Activated CD4-positive, alpha-beta T cell treated with anti-CD3 and anti-CD28 coated beads for 36 hours (primary cell): ENCODE measurements at regions not wholly inside any gene's neighbourhood (a gene's known extent, or its start where the extent isn't known, plus 50 kb on each side); places are given as distances from the start of the nearest gene placed in this dataset.

Experiments
- ATAC-seq: fragments of 200-7000 bp; cut with Tn5 transposase; one replicate; pipeline ENCODE4 v1.10.0; 2021; ENCODE audit warnings: mild to moderate bottlenecking, moderate library complexity
- CTCF ChIA-PET: fragments of 350-600 bp; sonication (Branson Sonifier 250); formaldehyde crosslinking; loops from one replicate; lab custom pipeline; 2021; ENCODE audit warnings: antibody characterized with exemption; lab: Charles Lee
- POLR2A ChIA-PET: fragments of 350-600 bp; sonication (Branson Sonifier 250); formaldehyde crosslinking; loops from one replicate; lab custom pipeline; 2021; ENCODE audit warnings: antibody characterized with exemption, inconsistent platforms; lab: Charles Lee
- DNase-seq: peaks from one replicate; pipeline ENCODE4 v3.0.0-alpha.2; 2020
- H3K27ac Mint-ChIP-seq: one replicate; pipeline ENCODE4 v1.8.0; 2021; ENCODE audit warnings: mixed read lengths
- H3K27me3 Mint-ChIP-seq: one replicate; pipeline ENCODE4 v1.8.0; 2021; ENCODE audit warnings: mixed read lengths
- H3K36me3 Mint-ChIP-seq: one replicate; pipeline ENCODE4 v1.8.0; 2021; ENCODE audit warnings: low read depth, mixed read lengths
- H3K4me1 Mint-ChIP-seq: one replicate; pipeline ENCODE4 v1.8.0; 2021; ENCODE audit warnings: mixed read lengths
- H3K4me3 Mint-ChIP-seq: one replicate; pipeline ENCODE4 v1.8.0; 2021; ENCODE audit warnings: mild to moderate bottlenecking, moderate library complexity, mixed read lengths
- H3K9me3 Mint-ChIP-seq: one replicate; pipeline ENCODE4 v1.8.0; 2021; ENCODE audit warnings: low read depth, mixed read lengths
- intact Hi-C, 2 experiments: fragments of 100-400 bp; cut with DNase I in 1 of 2; cut with micrococcal nuclease in 1 of 2; formaldehyde crosslinking; loops; one replicate each; pipeline versions ENCODE4 v1.14.2 to v1.15.1; 2022 to 2024; cut with DNase I, micrococcal nuclease

- Mint-ChIP-seq H3K27me3 (peaks cover 2% of the 10 kb centered on the region), H3K4me3 (no peak overlapping the region), H3K4me1 (no peaks in the 10 kb centered on the region), H3K36me3 (no peaks in the 10 kb centered on the region), H3K9me3 (no peaks in the 10 kb centered on the region), H3K27ac (no peak overlapping the region)
- ChIA-PET CTCF (no interaction called here), POLR2A (no interaction called here)
- ATAC-seq (no peak), DNase-seq (no peak)
- intact Hi-C loops = no loop called here
Measured at GRCh38 chr13:94902722-94903407, 190.5 kb upstream of the SOX21 start.

GRCh38 chr13:94901070-94901469 is 188.7 kb upstream of the SOX21 start:
- DNase-seq = no peak
- intact Hi-C loops = no loop called here
- ChIA-PET POLR2A (interaction anchor here (0.7 kb wide), 1 partner anchor 315 kb away, joined by 3 read pairs; no protein-coding TSS in a partner anchor), CTCF (no interaction called here)
- Mint-ChIP-seq H3K9me3 (no peaks in the 10 kb centered on the region), H3K27ac (no peak overlapping the region), H3K4me1 (no peaks in the 10 kb centered on the region), H3K36me3 (no peaks in the 10 kb centered on the region), H3K27me3 (no peaks in the 10 kb centered on the region), H3K4me3 (no peak overlapping the region)
- no peak for ATAC-seq

- CTCF ChIA-PET = no interaction called here
- intact Hi-C loops = no loop called here
- ATAC-seq (no peak), DNase-seq (no peak)
- H3K9me3 Mint-ChIP-seq = no peaks in the 10 kb centered on the region
- H3K4me1 Mint-ChIP-seq = no peaks in the 10 kb centered on the region
- no peak overlapping the region for H3K4me3 Mint-ChIP-seq
- no peaks in the 10 kb centered on the region for H3K36me3 Mint-ChIP-seq
- no peaks in the 10 kb centered on the region for H3K27me3 Mint-ChIP-seq
- no peak overlapping the region for H3K27ac Mint-ChIP-seq
- POLR2A ChIA-PET = no interaction called here
Measured at GRCh38 chr13:94896719-94897317, 184.5 kb upstream of the SOX21 start.

- no peak overlapping the region for H3K27ac Mint-ChIP-seq
- ATAC-seq = no peak
- ChIA-PET POLR2A (no interaction called here), CTCF (no interaction called here)
- no peaks in the 10 kb centered on the region for H3K9me3 Mint-ChIP-seq
- no peaks in the 10 kb centered on the region for H3K27me3 Mint-ChIP-seq
- no peak overlapping the region for H3K4me3 Mint-ChIP-seq
- H3K36me3 Mint-ChIP-seq = no peaks in the 10 kb centered on the region
- no peak for DNase-seq
- intact Hi-C loops = no loop called here
- no peaks in the 10 kb centered on the region for H3K4me1 Mint-ChIP-seq
Measured at GRCh38 chr13:94896238-94896637, 183.9 kb upstream of the SOX21 start.

GRCh38 chr13:94886191-94886590 is 173.8 kb upstream of the SOX21 start:
- ATAC-seq (no peak), DNase-seq (no peak)
- Mint-ChIP-seq H3K36me3 (no peaks in the 10 kb centered on the region), H3K4me1 (no peaks in the 10 kb centered on the region), H3K9me3 (no peaks in the 10 kb centered on the region), H3K27me3 (peaks cover 3% of the 10 kb centered on the region), H3K4me3 (no peak overlapping the region), H3K27ac (no peak overlapping the region)
- intact Hi-C loops = no loop called here
- CTCF ChIA-PET = no interaction called here
- POLR2A ChIA-PET = no interaction called here

GRCh38 chr13:94880463-94880862 is 168.1 kb upstream of the SOX21 start:
- intact Hi-C loops = no loop called here
- Mint-ChIP-seq H3K4me1 (no peaks in the 10 kb centered on the region), H3K9me3 (no peaks in the 10 kb centered on the region), H3K36me3 (no peaks in the 10 kb centered on the region), H3K4me3 (no peak overlapping the region), H3K27ac (no peak overlapping the region), H3K27me3 (no peaks in the 10 kb centered on the region)
- no peak for ATAC-seq
- ChIA-PET POLR2A (no interaction called here), CTCF (no interaction called here)
- no peak for DNase-seq

GRCh38 chr13:94878602-94879165 is 166.3 kb upstream of the SOX21 start:
- H3K27ac Mint-ChIP-seq = no peak overlapping the region
- H3K27me3 Mint-ChIP-seq = no peaks in the 10 kb centered on the region
- no peaks in the 10 kb centered on the region for H3K36me3 Mint-ChIP-seq
- H3K9me3 Mint-ChIP-seq = no peaks in the 10 kb centered on the region
- CTCF ChIA-PET = no interaction called here
- POLR2A ChIA-PET = no interaction called here
- ATAC-seq (no peak), DNase-seq (no peak)
- H3K4me1 Mint-ChIP-seq = no peaks in the 10 kb centered on the region
- intact Hi-C loops = no loop called here
- no peak overlapping the region for H3K4me3 Mint-ChIP-seq

- Mint-ChIP-seq H3K36me3 (no peaks in the 10 kb centered on the region), H3K4me1 (peaks cover 12% of the 10 kb centered on the region), H3K9me3 (no peaks in the 10 kb centered on the region), H3K27ac (no peak overlapping the region), H3K4me3 (no peak overlapping the region), H3K27me3 (peaks cover 3% of the 10 kb centered on the region)
- DNase-seq = no peak
- ChIA-PET POLR2A (no interaction called here), CTCF (no interaction called here)
- intact Hi-C loops = no loop called here
- no peak for ATAC-seq
Measured at GRCh38 chr13:94864474-94864873, 152.1 kb upstream of the SOX21 start.

GRCh38 chr13:94860981-94861407 is 148.6 kb upstream of the SOX21 start:
- CTCF ChIA-PET = interaction anchor here (0.8 kb wide), 1 partner anchor 10 kb away, joined by 3 read pairs; no protein-coding TSS in a partner anchor
- Mint-ChIP-seq H3K27ac (peak overlapping the region; percentile 70), H3K27me3 (no peaks in the 10 kb centered on the region), H3K4me1 (peaks cover 12% of the 10 kb centered on the region), H3K36me3 (no peaks in the 10 kb centered on the region), H3K9me3 (no peaks in the 10 kb centered on the region), H3K4me3 (peak overlapping the region; percentile 71)
- ATAC-seq (peak; percentile 63), DNase-seq (no peak)
- POLR2A ChIA-PET = no interaction called here
- intact Hi-C loops = no loop called here

GRCh38 chr13:94859811-94860210 is 147.5 kb upstream of the SOX21 start:
- Mint-ChIP-seq H3K9me3 (no peaks in the 10 kb centered on the region), H3K4me3 (no peak overlapping the region), H3K36me3 (no peaks in the 10 kb centered on the region), H3K27ac (no peak overlapping the region), H3K27me3 (no peaks in the 10 kb centered on the region), H3K4me1 (peaks cover 12% of the 10 kb centered on the region)
- intact Hi-C loops = no loop called here
- DNase-seq (no peak), ATAC-seq (no peak)
- POLR2A ChIA-PET = no interaction called here
- CTCF ChIA-PET = no interaction called here

GRCh38 chr13:94859278-94859691 is 146.9 kb upstream of the SOX21 start:
- Mint-ChIP-seq H3K4me1 (peaks cover 12% of the 10 kb centered on the region), H3K4me3 (no peak overlapping the region), H3K27me3 (no peaks in the 10 kb centered on the region), H3K36me3 (no peaks in the 10 kb centered on the region), H3K27ac (no peak overlapping the region), H3K9me3 (no peaks in the 10 kb centered on the region)
- no peak for DNase-seq
- ChIA-PET POLR2A (no interaction called here), CTCF (no interaction called here)
- intact Hi-C loops = no loop called here
- ATAC-seq = no peak

- no peak for DNase-seq
- ChIA-PET POLR2A (no interaction called here), CTCF (no interaction called here)
- intact Hi-C loops = no loop called here
- H3K4me1 Mint-ChIP-seq = peaks cover 12% of the 10 kb centered on the region
- H3K36me3 Mint-ChIP-seq = no peaks in the 10 kb centered on the region
- no peak overlapping the region for H3K27ac Mint-ChIP-seq
- H3K4me3 Mint-ChIP-seq = no peak overlapping the region
- no peak for ATAC-seq
- no peaks in the 10 kb centered on the region for H3K9me3 Mint-ChIP-seq
- H3K27me3 Mint-ChIP-seq = no peaks in the 10 kb centered on the region
Measured at GRCh38 chr13:94858856-94859255, 146.5 kb upstream of the SOX21 start.
